ENCODE measurements at regions not wholly inside any gene's neighbourhood (a gene's known extent, or its start where the extent isn't known, plus 50 kb on each side); places are given as distances from the start of the nearest gene placed in this dataset.

DNA sequence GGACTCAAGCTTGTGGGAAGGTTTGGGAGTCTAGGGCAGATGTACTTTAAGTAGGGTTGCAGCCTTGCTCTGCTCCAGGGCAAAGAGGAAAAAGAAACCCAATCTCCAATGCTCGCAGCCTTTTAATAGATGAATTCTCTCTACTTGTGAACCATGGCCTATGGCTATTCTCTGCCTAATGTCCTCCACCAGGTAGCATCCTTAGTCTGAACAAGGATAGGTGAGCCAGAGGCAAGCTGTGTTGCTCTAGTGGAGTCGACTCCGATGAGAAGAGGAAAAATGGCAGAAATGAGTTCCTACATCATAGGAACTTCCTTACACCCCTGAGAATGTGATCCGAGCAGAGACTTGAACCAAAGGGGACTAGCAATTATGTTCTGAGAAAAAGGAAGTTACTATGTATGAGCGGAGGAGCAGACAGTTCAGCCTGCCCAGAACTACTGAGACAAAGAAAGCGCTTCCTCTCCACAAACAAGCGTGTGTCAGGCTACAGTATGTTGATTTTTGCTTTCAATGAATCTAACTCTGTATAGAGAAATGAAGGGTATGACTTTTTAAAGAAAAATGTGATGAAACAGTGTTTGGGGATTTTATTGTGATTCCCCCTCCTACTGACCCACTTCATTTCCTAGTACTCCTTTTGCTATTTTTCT lies 153.6 kb upstream of the ARID2 start:
- ATAC-seq (ENCODE audit: low FRiP score) (no peak), DNase-seq (ENCODE audit: low spot score) (no peak)
- TF ChIP-seq, protein P1, sequence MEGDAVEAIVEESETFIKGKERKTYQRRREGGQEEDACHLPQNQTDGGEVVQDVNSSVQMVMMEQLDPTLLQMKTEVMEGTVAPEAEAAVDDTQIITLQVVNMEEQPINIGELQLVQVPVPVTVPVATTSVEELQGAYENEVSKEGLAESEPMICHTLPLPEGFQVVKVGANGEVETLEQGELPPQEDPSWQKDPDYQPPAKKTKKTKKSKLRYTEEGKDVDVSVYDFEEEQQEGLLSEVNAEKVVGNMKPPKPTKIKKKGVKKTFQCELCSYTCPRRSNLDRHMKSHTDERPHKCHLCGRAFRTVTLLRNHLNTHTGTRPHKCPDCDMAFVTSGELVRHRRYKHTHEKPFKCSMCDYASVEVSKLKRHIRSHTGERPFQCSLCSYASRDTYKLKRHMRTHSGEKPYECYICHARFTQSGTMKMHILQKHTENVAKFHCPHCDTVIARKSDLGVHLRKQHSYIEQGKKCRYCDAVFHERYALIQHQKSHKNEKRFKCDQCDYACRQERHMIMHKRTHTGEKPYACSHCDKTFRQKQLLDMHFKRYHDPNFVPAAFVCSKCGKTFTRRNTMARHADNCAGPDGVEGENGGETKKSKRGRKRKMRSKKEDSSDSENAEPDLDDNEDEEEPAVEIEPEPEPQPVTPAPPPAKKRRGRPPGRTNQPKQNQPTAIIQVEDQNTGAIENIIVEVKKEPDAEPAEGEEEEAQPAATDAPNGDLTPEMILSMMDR (IDR thresholded peaks at IDR 0.05) = no peak

DNA sequence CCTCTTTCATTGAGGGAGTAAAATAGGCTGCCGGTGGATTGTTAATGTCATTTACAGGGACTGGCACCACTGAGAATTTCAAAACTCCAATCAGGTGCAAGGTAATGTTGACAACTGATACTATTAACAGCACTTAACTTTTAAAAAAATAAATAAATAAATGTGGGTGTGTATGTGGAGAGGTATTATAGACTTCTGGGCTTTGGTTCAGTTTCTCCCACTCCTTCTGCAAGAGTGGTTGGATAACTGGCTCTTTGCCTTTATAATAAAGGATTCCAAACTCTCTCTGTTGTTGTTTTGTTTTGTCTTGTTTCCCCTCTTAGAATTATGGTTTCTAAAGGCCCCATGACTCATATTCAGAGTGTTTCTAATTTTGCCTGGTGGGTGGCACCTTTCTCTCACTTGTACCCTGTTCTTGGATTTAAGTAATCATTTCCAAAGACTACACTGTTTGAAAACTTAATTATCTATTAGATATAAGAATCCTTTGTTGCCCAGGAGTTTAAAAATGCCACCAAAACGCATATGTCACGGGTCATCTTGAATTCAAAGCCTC lies 151.6 kb upstream of the ARID2 start:
- ATAC-seq (ENCODE audit: low FRiP score) = no peak
- no peak for DNase-seq (ENCODE audit: low spot score)
- TF ChIP-seq, protein P1 (IDR thresholded peaks at IDR 0.05) = no peak

DNA sequence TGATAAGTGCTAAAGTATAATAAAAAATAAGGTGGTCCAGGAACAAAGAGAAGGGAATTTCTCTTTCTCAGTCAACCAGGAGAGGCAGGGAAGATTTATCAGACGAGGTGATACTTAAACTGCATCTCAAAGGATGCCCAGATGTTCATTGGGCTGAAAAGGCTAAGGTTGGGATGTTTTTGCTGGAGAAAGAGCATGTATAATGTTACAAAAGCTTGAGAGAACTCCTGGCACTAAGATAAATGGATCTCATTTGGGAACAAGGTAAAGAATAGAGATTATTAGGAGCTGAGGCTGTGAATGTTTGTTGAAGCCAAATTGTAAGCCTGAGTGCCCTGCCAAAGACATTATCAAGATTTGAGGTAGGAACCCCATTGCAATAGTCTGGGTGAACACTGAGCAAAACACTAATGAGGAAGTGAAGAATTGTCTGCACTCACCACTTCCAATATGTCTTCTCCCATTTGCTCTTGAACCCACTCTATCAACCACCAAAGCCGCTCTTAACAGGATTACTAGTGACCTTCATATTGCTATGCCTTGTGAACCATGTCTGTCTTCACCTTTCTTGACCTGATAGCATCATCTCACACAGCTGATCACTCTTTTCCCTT lies 149.0 kb upstream of the ARID2 start:
- TF ChIP-seq, protein P1 (IDR thresholded peaks at IDR 0.05) = no peak
- DNase-seq (ENCODE audit: low spot score) (no peak), ATAC-seq (ENCODE audit: low FRiP score) (no peak)

DNA sequence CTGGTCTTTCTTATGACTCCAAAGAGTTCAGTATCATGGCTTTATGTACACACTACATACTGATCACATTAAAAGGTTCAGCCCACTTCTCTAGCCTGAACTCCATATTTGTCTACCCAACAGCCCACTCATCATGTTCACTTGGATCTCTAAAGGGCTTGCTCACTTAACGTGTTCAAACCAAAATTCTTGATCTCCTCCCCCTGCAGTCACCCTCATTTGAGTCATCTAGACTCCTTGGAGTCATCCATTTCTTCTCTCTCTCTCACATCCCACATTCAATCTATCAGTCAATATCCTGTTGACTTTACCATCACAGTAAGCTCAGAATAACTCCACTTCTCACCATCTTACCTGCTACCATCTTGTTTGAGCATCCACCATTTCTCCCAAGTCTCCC lies 148.4 kb upstream of the ARID2 start:
- TF ChIP-seq, protein P1 (IDR thresholded peaks at IDR 0.05) = no peak
- no peak for DNase-seq (ENCODE audit: low spot score)
- no peak for ATAC-seq (ENCODE audit: low FRiP score)

DNA sequence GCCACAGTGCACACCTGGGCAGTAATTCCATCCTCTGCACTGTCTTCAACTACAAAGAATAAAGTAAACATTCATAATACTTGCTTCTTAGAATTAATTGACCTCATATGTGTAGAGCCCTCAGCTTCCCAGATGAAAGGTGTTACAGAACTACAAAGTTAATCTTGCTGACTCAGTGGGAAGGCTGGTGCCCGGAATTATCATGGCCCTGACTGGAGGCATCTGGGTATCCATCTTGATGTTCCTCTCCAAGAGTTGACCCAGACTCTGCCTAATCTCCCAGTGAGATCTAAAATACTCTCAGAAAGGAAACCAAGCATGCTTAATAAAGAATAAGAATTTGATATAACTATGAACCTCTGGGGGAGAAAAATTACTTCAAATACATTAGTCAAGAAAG lies 147.0 kb upstream of the ARID2 start:
- no peak for DNase-seq (ENCODE audit: low spot score)
- TF ChIP-seq, protein P1 (IDR thresholded peaks at IDR 0.05) = no peak
- ATAC-seq (ENCODE audit: low FRiP score) = no peak

DNA sequence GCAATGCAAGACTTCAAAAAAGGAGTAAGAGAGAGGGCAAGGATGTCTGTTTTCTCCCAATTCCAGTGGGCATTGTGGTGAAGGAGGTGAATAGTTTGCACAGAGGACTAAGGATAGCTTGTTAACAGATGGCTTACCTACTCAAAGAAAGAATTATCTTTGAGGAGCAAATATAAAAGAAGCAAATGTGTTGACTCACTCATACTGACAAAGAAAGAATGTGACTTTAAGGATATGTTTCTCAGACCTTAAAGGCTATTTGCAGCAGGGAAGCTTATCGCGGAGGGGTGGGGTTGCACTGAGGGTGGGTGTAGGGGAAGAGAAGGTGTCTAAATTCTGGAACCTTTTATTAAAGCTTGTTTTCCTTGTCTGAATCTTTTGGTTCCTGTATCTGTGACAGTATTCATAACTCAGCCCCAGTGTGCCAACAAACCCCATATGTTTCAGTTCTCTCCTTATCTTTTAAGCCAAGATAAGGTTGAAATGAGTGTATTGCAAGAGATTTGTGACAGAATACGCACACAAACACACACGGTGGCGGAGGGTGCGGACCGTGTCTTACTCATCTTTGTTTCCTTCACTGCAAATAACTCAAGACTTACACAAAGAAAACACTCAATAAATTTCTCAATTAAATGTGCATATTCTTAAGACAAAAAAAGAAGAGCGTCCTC lies 146.4 kb upstream of the ARID2 start:
- ATAC-seq (ENCODE audit: low FRiP score) (no peak), DNase-seq (ENCODE audit: low spot score) (no peak)
- TF ChIP-seq, protein P1 (IDR thresholded peaks at IDR 0.05) = no peak

All from omental fat pad (tissue), 3 donors.